H1 (cell line): ENCODE measurements at regions not wholly inside any gene's neighbourhood (a gene's known extent, or its start where the extent isn't known, plus 50 kb on each side); places are given as distances from the start of the nearest gene placed in this dataset.

Source experiments
- CHD1 ChIP-seq: IDR thresholded peaks from 2 replicates; pipeline ENCODE4 v1.6.1; 2012; ENCODE audit warnings: low read depth, low read length, improper control_type of control experiment
- CTCF ChIP-seq, 3 experiments: IDR thresholded peaks; 1 replicate in 2 of 3; 2 replicates in 1 of 3; pipeline versions ENCODE4 v1.5.1 to v1.6.1; 2011; ENCODE audit warnings: low read length in 3 of 3, mild to moderate bottlenecking in 3 of 3, inconsistent platforms in 2 of 3, low read depth in 1 of 3, moderate library complexity in 1 of 3; ENCODE audit not compliant: insufficient read depth in 1 of 3; ENCODE audit errors: control extremely low read depth in 1 of 3
- EP300 ChIP-seq, 2 experiments: IDR thresholded peaks; 1 replicate in 1 of 2; 2 replicates in 1 of 2; pipeline ENCODE4 v1.6.1; 2011 to 2012; ENCODE audit warnings: low read depth in 2 of 2, low read length in 2 of 2, mild to moderate bottlenecking in 2 of 2, borderline replicate concordance in 1 of 2, inconsistent platforms in 1 of 2, moderate library complexity in 1 of 2
- JUND ChIP-seq: IDR thresholded peaks from 2 replicates; pipeline ENCODE4 v1.6.1; 2011; ENCODE audit warnings: mild to moderate bottlenecking, improper control_type of control experiment, low read length
- POLR2A ChIP-seq, 2 experiments: IDR thresholded peaks; 1 replicate in 1 of 2; 2 replicates in 1 of 2; pipeline ENCODE4 v1.6.1; 2011; ENCODE audit warnings: low read depth in 2 of 2, low read length in 2 of 2, mild to moderate bottlenecking in 2 of 2; ENCODE audit errors: control extremely low read depth in 1 of 2

GRCh38 chr10:129365767-129366402, 101.2 kb upstream of the MGMT start:
- TF ChIP-seq CTCF (IDR thresholded peaks at IDR 0.05; ENCODE audit: control extremely low read depth in 1 of 3, insufficient read depth in 1 of 3, low read depth in 1 of 3, low read length in 3 of 3) (no peak), JUND (no peak), POLR2A (IDR thresholded peaks at IDR 0.05; ENCODE audit: control extremely low read depth in 1 of 2, low read depth in 2 of 2, low read length in 2 of 2) (no peak), CHD1 (no peak), EP300 (IDR thresholded peaks at IDR 0.05; ENCODE audit: borderline replicate concordance in 1 of 2, low read depth in 2 of 2, low read length in 2 of 2) (no peak)
